ENCODE measurements at regions not wholly inside any gene's neighbourhood (a gene's known extent, or its start where the extent isn't known, plus 50 kb on each side); places are given as distances from the start of the nearest gene placed in this dataset.

DNA sequence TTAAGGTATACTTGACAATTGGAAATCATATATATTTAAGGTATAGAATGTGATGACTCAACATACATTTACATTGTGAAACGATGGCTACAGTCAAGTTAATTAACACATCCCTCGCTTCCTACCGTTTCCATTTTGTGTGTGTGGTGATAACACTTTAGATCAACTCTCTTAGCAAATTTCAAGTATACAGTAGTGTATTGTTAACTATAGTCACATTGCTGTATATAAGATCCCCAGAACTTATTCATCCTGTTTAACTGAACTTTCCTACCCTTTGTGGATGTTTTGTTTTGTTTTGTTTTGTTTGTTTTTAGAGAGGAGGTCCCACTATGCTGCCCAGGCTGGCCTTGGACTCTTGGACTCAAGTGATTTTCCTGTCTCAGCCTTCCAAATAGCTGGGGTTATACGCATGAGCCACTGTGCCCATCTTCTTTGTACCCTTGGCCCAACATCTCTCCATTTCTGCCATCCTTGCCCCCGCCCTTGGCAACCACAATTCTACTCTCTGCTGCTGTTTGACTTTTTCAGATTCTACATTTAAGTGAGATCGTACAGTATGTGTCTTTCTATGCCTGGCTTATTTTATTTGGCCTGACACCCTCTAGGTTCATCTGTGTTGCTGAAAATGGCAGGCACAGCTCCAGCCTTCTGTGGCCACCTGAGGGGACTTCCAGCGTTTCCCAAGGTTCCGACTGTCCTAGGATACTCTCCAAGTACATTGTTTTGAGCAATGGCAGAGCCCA lies 90.5 kb upstream of the SNX9 start:
- no peak for TF ChIP-seq ELF4 (IDR thresholded peaks at IDR 0.05)
- no peak for TF ChIP-seq FOXM1 (IDR thresholded peaks at IDR 0.05; ENCODE audit: borderline replicate concordance)
- TF ChIP-seq NFRKB (IDR thresholded peaks at IDR 0.05): no peak
